HUDEP-2 (cell line): ENCODE measurements at regions not wholly inside any gene's neighbourhood (a gene's known extent, or its start where the extent isn't known, plus 50 kb on each side); places are given as distances from the start of the nearest gene placed in this dataset.

ENCODE experiments used
- DNase-seq, 76 experiments: peaks; one replicate each; lab custom pipeline; 2025; ENCODE audit not compliant: unreplicated experiment in 76 of 76; lab: John Stamatoyannopoulos, UW

DNA sequence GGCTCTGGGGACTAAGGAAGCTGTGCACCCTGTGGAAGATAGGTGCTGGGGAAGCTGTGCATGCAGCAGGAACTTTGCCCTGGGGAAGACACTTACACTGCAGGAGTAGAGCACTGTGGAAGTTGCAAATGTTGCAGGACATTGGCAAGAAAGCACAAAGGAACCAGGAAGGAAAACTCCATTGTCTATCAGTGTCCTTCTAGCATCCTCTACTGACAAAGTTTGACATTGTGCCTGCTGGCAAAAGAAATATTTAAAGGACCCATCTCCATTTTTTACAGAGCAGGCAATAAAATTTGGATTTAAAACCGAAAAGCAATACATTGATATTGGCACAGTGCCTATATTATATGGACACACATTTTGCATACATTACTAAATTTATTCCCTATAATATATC, 394.1 kb downstream of the PBX1 start:
- DNase-seq = no peak

DNA sequence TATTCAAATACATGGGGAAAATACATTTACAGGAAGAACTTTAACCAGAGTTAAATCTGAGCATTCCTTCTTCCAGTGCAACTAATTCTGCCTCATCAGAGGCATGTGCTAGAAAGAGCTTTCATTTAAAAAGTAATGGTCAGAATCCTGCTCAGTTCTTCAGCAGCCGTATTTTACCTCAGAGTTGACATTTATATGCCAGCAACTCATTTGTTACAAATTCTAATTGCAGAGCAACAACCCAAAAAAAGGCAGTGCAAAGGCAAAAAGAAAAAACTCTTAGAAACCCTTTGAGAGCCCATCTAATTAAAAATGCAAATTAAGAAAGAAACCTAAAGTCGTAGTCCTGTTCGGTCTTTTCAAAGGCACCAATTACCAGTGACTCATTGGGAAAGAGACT, 392.5 kb downstream of the PBX1 start:
- DNase-seq = no peak

- no peak for DNase-seq
Observed at GRCh38 chr1:164950541-164950986, 391.6 kb downstream of the PBX1 start.

DNA sequence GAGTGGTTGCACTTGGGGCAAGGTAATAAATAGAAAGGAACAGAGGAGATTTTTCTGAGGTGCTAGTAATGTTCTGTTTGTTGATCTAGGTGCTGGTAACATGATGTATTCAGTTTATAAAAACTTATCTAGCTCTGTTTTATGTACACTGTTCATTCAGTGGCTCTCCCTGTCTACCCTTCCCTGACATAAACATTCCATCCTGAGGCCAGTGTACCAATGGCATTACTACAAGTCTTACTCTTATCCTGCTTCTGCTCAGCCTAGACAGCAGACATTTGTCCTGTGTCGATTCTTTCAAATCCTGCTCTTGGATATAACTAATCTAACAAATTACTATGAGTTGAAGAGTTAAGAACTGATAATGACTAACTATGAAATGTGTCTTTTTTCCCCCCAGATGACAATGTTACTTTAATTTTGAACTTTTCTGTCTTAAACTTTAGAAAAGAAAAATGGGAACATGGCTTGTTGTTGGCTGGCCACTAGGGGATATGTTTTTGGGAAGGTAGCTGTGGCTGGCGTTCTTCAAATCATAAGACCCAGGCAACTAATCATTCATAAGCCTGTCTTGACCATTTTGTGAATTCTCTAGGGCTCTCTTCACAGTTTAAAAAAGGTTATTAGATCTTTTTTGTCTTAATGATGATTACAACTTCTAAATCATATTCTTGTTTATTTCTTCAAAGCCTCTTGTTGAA, 390.9 kb downstream of the PBX1 start:
- DNase-seq = no peak

DNA sequence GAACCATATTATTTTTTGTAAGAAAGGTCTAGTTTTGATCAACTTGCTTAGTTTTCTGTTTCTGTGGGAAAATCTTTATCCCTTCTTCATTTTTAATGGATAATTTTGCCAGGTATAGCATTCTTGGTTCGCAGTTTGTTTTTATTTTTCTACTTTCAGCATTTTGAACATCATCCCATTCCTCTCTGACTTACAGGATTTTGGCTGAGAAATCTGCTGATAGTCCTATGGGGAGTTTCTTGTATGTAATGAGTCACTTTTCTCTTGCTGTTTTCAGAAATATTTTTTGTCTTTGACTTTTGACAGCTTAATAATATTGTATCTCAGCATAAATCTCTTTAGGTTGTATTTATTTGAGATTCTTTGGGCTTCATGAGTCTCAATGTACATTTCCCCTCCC, 389.1 kb downstream of the PBX1 start:
- no peak for DNase-seq

GRCh38 chr1:164937291-164937690, 378.3 kb downstream of the PBX1 start:
- no peak for DNase-seq

- no peak for DNase-seq
Observed at GRCh38 chr1:164932580-164932979, 373.6 kb downstream of the PBX1 start.

- DNase-seq = no peak
Observed at GRCh38 chr1:164930833-164931232, 371.8 kb downstream of the PBX1 start.

DNA sequence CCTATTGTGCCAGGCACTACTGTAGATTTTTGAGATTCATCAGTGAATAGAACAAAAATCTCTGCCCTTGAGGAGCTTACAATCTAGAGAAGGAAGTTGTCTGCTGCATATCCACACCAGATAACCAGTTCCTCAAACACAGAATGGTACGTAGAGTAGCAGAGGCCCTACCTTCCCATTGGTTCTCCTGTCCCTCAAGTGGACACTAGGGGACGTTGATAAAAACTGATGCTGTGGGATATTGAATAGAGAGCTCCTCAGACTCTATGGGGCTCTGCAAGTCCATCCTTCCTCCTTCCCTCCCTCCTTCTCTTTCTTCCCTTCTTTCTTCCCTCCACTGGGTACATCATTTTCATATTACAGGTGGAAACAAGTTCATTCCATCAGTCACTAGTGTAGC, 371.3 kb downstream of the PBX1 start:
- DNase-seq = no peak

GRCh38 chr1:164928232-164928812, 369.3 kb downstream of the PBX1 start:
- DNase-seq = no peak

- no peak for DNase-seq
Observed at GRCh38 chr1:164926107-164926506, 367.1 kb downstream of the PBX1 start.

DNA sequence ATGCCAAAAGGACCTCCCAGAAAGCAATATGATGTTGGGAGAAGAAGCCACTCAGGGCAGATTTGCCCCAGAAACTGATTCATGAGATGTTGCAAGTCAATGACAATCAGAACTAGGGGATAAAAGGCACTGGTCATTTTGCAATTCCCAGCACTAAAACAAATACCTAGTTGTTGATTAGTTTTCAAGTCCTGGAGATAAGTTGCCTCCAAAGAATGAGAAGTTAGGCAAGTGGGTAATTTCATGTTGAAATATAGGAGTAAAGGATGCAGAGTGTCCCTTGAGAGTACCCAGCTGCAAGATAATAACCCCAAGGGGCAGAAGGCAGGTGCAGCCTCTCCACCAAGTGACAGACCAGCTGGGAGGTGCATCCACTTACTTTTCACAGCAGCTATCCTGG, 363.6 kb downstream of the PBX1 start:
- DNase-seq = no peak

- no peak for DNase-seq
Observed at GRCh38 chr1:164921493-164921892, 362.5 kb downstream of the PBX1 start.

- no peak for DNase-seq
Observed at GRCh38 chr1:164918140-164918539, 359.2 kb downstream of the PBX1 start.

DNA sequence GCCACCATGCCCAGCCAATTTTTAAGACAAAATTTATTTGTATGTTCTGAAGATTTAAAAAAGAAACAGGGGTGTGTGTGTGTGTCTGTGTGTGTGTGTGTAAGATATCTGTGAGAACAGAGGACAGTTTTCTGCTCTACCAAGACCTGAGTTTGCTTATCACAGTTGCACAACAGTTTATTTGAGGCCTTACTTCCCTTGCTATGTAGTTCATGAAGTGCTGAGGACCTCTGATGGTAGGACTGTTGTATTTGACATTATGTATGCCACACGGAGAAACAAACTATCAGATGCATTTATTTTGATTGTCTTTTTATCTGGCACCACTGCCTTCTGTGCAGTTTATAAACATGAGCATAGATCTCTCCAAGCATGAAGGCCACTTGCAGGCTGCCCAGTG, 355.2 kb downstream of the PBX1 start:
- DNase-seq = peak in 6 of 76 experiments; percentile 1 to 26 (median 8)

DNA sequence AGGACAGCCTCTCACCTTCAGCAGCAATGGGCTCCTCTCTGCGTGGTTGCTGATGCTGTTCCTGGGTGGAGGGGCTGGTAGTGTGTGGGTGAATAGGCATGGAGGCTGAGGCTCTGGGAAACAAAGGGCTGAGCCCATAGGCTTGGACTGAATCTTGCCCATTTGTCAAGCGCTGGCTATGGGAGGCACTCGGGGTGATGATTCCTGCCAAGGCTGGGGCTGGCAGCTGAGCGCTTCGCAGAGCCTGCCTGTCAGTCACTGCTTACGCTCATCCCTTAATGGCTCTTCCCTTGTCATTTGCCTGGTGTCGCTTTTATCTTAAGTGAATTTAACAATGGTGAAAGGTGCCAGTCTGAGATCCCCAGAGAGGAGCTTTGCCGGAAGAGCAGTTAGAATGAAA, 353.3 kb downstream of the PBX1 start:
- no peak for DNase-seq

DNA sequence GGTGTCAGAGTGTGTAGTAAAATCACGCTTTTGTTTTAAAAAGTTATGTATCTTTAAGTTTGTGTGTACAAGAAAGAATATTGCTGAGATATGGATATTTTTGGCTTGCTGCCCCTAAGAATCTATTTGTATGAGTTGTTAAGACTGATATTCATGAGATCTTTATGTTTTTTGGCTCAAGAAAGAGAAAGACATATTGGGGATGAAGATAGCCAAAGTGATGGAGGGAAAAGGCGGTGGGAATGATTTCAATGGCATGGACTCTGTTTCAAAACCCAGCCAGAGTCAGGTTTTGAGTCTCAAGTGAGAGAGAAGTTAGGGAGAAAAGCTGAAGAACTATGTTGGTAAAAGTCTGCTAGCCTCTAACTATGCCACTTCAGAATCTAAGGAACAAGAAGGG, 351.7 kb downstream of the PBX1 start:
- no peak for DNase-seq

GRCh38 chr1:164907666-164908065, 348.7 kb downstream of the PBX1 start:
- no peak for DNase-seq

GRCh38 chr1:164905869-164906268, 346.9 kb downstream of the PBX1 start:
- DNase-seq = no peak

DNA sequence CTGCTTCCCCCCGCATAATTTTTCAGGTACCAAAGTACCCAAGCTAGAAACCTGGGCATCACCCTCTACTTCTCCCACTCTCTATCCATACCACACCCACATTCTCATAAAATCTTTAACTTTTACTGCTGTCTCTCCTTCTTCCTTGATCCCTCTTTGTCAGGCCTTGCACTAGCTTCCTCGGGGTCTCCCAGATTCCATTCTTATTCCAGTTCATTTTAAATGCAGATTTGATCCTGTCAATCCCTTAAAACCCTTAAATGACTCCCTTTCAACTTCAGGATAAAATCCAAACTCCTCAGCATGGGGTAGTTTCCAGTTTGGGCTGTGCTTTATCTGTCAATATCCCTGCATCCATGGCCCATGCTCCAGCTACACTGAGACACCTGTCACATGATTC, 343.5 kb downstream of the PBX1 start:
- DNase-seq = no peak
